Brain pericyte (primary cell): ENCODE measurements at regions not wholly inside any gene's neighbourhood (a gene's known extent, or its start where the extent isn't known, plus 50 kb on each side); places are given as distances from the start of the nearest gene placed in this dataset.

ENCODE experiments used
- DNase-seq: peaks from one replicate; pipeline ENCODE4 v3.0.0-alpha.2; 2012; ENCODE audit warnings: low read depth, low spot score

- no peak for DNase-seq
Measured at GRCh38 chr16:85557083-85557970, 55.8 kb upstream of the GSE1 start.

GRCh38 chr16:85557971-85558657 lies 55.0 kb upstream of the GSE1 start:
- no peak for DNase-seq

- DNase-seq, result no peak
Measured at GRCh38 chr16:85560932-85561247, 52.2 kb upstream of the GSE1 start.

- no peak for DNase-seq
Measured at GRCh38 chr16:85561248-85562092, 51.7 kb upstream of the GSE1 start.

- DNase-seq, result no peak
Measured at GRCh38 chr16:85562093-85562786, 50.9 kb upstream of the GSE1 start.

GRCh38 chr16:85563034-85563433 lies 50.1 kb upstream of the GSE1 start:
- DNase-seq, result no peak
